ENCODE measurements at regions not wholly inside any gene's neighbourhood (a gene's known extent, or its start where the extent isn't known, plus 50 kb on each side); places are given as distances from the start of the nearest gene placed in this dataset.

DNA sequence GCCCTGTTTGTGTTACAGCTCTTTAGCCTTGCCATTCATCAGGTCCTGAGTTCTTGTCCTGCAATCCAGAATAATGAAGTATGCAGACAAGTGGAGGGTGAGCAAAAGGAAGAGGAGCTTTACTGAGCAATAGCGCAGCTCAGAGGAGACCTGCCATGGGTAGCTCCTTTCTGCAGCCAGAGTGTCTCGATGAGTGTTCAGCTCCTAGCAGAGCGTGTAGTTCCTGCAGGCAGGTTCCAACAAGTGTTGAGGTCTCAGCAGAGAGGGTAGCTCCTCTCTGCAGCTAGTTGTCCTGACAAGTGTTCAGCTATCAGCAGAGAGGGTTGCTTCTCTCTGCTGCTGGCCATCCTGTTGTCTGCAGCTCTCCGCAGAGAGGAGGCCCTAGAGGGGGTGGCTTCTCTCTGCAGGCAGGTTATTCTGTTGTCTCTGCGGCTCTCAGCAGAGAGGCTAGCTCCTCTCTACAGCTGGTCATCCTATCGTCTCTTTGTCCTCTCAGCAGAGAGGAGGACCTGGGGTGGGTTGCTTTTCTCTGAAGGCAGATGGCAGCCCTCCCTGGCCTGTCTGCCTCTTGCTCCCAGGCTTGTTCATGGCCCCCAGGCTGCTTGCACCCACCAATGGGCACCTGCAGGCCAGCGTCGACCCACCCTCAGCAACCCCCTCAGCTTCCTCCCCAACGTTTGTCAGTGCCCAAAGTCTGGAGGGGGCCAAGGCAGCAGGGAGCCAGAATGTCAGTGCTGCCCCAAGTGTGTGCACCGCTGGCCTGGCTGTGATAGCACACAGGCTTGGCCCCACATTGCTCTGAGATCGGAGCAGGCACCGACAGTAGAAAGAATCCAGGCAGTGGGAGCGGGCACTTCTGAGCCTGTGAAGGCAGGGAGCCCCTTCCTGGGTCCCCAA is 112.5 kb upstream of the RUNX3 start:
- in situ Hi-C loops (cut with MboI; ENCODE audit: low sequenced_read_pairs) = no loop called here
- POLR2A ChIA-PET (ENCODE audit: unreplicated experiment) = no interaction called here
- TF ChIP-seq, protein P1, sequence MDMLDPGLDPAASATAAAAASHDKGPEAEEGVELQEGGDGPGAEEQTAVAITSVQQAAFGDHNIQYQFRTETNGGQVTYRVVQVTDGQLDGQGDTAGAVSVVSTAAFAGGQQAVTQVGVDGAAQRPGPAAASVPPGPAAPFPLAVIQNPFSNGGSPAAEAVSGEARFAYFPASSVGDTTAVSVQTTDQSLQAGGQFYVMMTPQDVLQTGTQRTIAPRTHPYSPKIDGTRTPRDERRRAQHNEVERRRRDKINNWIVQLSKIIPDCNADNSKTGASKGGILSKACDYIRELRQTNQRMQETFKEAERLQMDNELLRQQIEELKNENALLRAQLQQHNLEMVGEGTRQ (IDR thresholded peaks at IDR 0.05; ENCODE audit: low read depth, low read length) = no peak
- TF ChIP-seq NFE2L2 (IDR thresholded peaks at IDR 0.05; ENCODE audit: low read depth, low read length) (no peak), RFX5 (IDR thresholded peaks at IDR 0.05; ENCODE audit: low read depth, low read length) (no peak), SMC3 (IDR thresholded peaks at IDR 0.05; ENCODE audit: low read depth, low read length) (no peak), MAFK (IDR thresholded peaks at IDR 0.05; ENCODE audit: low read depth, low read length) (no peak), RAD21 (IDR thresholded peaks at IDR 0.05; ENCODE audit: low read length) (no peak), MXI1 (IDR thresholded peaks at IDR 0.05; ENCODE audit: borderline replicate concordance, low read depth, low read length) (no peak), BHLHE40 (IDR thresholded peaks at IDR 0.05; ENCODE audit: low read depth, low read length) (no peak), CHD1 (IDR thresholded peaks at IDR 0.05; ENCODE audit: low read depth, low read length) (no peak), MAZ (IDR thresholded peaks at IDR 0.05; ENCODE audit: borderline replicate concordance, low read depth, low read length) (no peak), FOS (IDR thresholded peaks at IDR 0.05; ENCODE audit: low read depth, low read length) (no peak), POLR2A (IDR thresholded peaks at IDR 0.05; ENCODE audit: low read depth, low read length) (no peak), CEBPB (IDR thresholded peaks at IDR 0.05; ENCODE audit: low read depth, low read length) (no peak), RCOR1 (IDR thresholded peaks at IDR 0.05; ENCODE audit: insufficient replicate concordance, low read length) (no peak)
- TF ChIP-seq, protein P2, sequence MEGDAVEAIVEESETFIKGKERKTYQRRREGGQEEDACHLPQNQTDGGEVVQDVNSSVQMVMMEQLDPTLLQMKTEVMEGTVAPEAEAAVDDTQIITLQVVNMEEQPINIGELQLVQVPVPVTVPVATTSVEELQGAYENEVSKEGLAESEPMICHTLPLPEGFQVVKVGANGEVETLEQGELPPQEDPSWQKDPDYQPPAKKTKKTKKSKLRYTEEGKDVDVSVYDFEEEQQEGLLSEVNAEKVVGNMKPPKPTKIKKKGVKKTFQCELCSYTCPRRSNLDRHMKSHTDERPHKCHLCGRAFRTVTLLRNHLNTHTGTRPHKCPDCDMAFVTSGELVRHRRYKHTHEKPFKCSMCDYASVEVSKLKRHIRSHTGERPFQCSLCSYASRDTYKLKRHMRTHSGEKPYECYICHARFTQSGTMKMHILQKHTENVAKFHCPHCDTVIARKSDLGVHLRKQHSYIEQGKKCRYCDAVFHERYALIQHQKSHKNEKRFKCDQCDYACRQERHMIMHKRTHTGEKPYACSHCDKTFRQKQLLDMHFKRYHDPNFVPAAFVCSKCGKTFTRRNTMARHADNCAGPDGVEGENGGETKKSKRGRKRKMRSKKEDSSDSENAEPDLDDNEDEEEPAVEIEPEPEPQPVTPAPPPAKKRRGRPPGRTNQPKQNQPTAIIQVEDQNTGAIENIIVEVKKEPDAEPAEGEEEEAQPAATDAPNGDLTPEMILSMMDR (conservative IDR thresholded peaks at IDR 0.05; ENCODE audit: low read depth, low read length) = no peak

More for the DNA sequence above, 112.5 kb upstream of the RUNX3 start:
- H2BK5ac ChIP-seq (ENCODE audit: low read depth, low read length, poor library complexity, severe bottlenecking) = no peak overlapping the region
- dilution Hi-C loops (cut with HindIII; ENCODE audit: low sequenced_read_pairs, unreplicated experiment) (no loop called here), intact Hi-C loops (cut with micrococcal nuclease) (no loop called here)
- H3K56ac ChIP-seq (ENCODE audit: extremely low read depth, insufficient read depth, low read length) = no peak overlapping the region
- no peak overlapping the region for H3K14ac ChIP-seq (replicated peaks; ENCODE audit: low read depth, low read length)
- CTCF ChIA-PET = interaction anchor here (0.8 kb wide), 1 partner anchor 19 kb away, joined by 3 read pairs; no protein-coding TSS in a partner anchor
- no peaks in the 10 kb centered on the region for H3K36me3 ChIP-seq (ENCODE audit: control insufficient read depth, insufficient read depth, low read length)
- H3K27me3 ChIP-seq (ENCODE audit: control insufficient read depth, insufficient read depth, low read length) = peaks cover 70% of the 10 kb centered on the region
- no peak overlapping the region for H3K23ac ChIP-seq (ENCODE audit: low read depth, low read length)
- H3K4me1 ChIP-seq (ENCODE audit: control insufficient read depth, insufficient read depth, low read length) = no peaks in the 10 kb centered on the region
- no peak overlapping the region for H2AFZ ChIP-seq (replicated peaks; ENCODE audit: low read length, poor library complexity)
- 56% methylated on average over 10 of the region's 13 CpGs; no CpG with 5 or more reads in 1 of the 2 experiments for WGBS, 2 experiments (ENCODE audit: extremely low coverage in 2 of 2, insufficient read length in 1 of 2)
- H2BK15ac ChIP-seq (ENCODE audit: low read depth, low read length) = no peak overlapping the region
- H3K9ac ChIP-seq (ENCODE audit: low read depth, low read length) = no peak overlapping the region
- no peaks in the 10 kb centered on the region for H3K9me1 ChIP-seq (ENCODE audit: insufficient read depth, low read length)
- no peaks in the 10 kb centered on the region for H3K79me1 ChIP-seq (ENCODE audit: low read depth in 1 of 2, low read length in 2 of 2)
- H4K5ac ChIP-seq (ENCODE audit: low read depth, low read length) = no peak overlapping the region
- no peak overlapping the region for H2AK5ac ChIP-seq (ENCODE audit: low read depth, low read length)
- peaks cover 5% of the 10 kb centered on the region for H3K9me3 ChIP-seq (ENCODE audit: control insufficient read depth, insufficient read depth, low read length)
- no peak overlapping the region for H2BK20ac ChIP-seq (ENCODE audit: low read depth, low read length)
- no peak overlapping the region for H4K8ac ChIP-seq (ENCODE audit: low read depth in 2 of 2, low read length in 2 of 2)
- H2BK120ac ChIP-seq (ENCODE audit: low read depth, low read length) = no peak overlapping the region
- H4K20me1 ChIP-seq (ENCODE audit: insufficient read depth, low read length) = no peaks in the 10 kb centered on the region
- H4K91ac ChIP-seq (ENCODE audit: insufficient read depth, low read depth, low read length) = no peak overlapping the region
- H3K18ac ChIP-seq (ENCODE audit: low read depth, low read length) = no peak overlapping the region
- H3K4me2 ChIP-seq (ENCODE audit: low read depth, low read length) = no peak overlapping the region
- H2AK9ac ChIP-seq (replicated peaks; ENCODE audit: low read depth, low read length, poor library complexity) = no peak overlapping the region
- ATAC-seq (ENCODE audit: low read depth) (no peak), DNase-seq (no peak)
- no TSS peak for BruUV-seq (replicated peaks)
- no peak overlapping the region for H3K4ac ChIP-seq (ENCODE audit: low read depth, low read length)
- no peak overlapping the region for H3K4me3 ChIP-seq (ENCODE audit: insufficient read depth, low read depth, low read length)
- no peak overlapping the region for H3K27ac ChIP-seq (ENCODE audit: insufficient read depth, low read length)

Measured in IMR-90 (cell line).